BJ (cell line): ENCODE measurements at regions not wholly inside any gene's neighbourhood (a gene's known extent, or its start where the extent isn't known, plus 50 kb on each side); places are given as distances from the start of the nearest gene placed in this dataset.

Experiments used
- CTCF ChIA-PET: fragments of 350-600 bp; formaldehyde crosslinking; extraction: SDS; loops from one replicate; lab custom pipeline; 2021; ENCODE audit warnings: antibody characterized with exemption, inconsistent platforms; lab: Yijun Ruan, JAX
- POLR2A ChIA-PET: fragments of 300-600 bp; sonication (Branson Sonifier 250); formaldehyde crosslinking; extraction: SDS; loops from one replicate; lab custom pipeline; 2021; ENCODE audit warnings: antibody characterized with exemption; lab: Charles Lee
- DNase-seq: peaks from one replicate; pipeline ENCODE4 v3.0.0-alpha.2; 2011; ENCODE audit warnings: low read depth
- H3K27me3 ChIP-seq: 2 replicates; pipeline ENCODE4 v1.6.0; 2011; ENCODE audit warnings: low read length; ENCODE audit not compliant: control insufficient read depth, insufficient read depth
- H3K36me3 ChIP-seq: 2 replicates; pipeline ENCODE4 v1.5.1; 2011; ENCODE audit warnings: low read length; ENCODE audit not compliant: control insufficient read depth, insufficient read depth
- H3K4me3 ChIP-seq: 2 replicates; pipeline ENCODE4 v1.5.1; 2011; ENCODE audit warnings: low read depth, mild to moderate bottlenecking, control low read depth, low read length
- CTCF ChIP-seq: IDR thresholded peaks from 2 replicates; pipeline ENCODE4 v1.5.1; 2011; ENCODE audit warnings: low read depth, mild to moderate bottlenecking, control low read depth, inconsistent platforms, low read length, moderate library complexity; ENCODE audit not compliant: insufficient read depth

GRCh38 chrX:137401092-137401491 lies 164.8 kb upstream of the ZIC3 start:
- TF ChIP-seq CTCF: no peak
- Histone ChIP-seq H3K4me3 (no peak overlapping the region), H3K27me3 (no peaks in the 10 kb centered on the region), H3K36me3 (no peaks in the 10 kb centered on the region)
- no peak for DNase-seq
- ChIA-PET POLR2A (no interaction called here), CTCF (no interaction called here)

GRCh38 chrX:137387646-137388045 lies 178.3 kb upstream of the ZIC3 start:
- Histone ChIP-seq H3K4me3 (no peak overlapping the region), H3K27me3 (no peaks in the 10 kb centered on the region), H3K36me3 (no peaks in the 10 kb centered on the region)
- POLR2A ChIA-PET: no interaction called here
- CTCF ChIA-PET: no interaction called here
- no peak for TF ChIP-seq CTCF
- no peak for DNase-seq

GRCh38 chrX:137366018-137366633 lies 199.8 kb upstream of the ZIC3 start:
- no peaks in the 10 kb centered on the region for H3K36me3 ChIP-seq
- no peak for TF ChIP-seq CTCF
- ChIA-PET POLR2A (no interaction called here), CTCF (no interaction called here)
- H3K27me3 ChIP-seq: no peaks in the 10 kb centered on the region
- no peak for DNase-seq
- H3K4me3 ChIP-seq: no peak overlapping the region

- no peak overlapping the region for H3K4me3 ChIP-seq
- ChIA-PET CTCF (no interaction called here), POLR2A (no interaction called here)
- no peaks in the 10 kb centered on the region for H3K36me3 ChIP-seq
- no peak for DNase-seq
- TF ChIP-seq CTCF: no peak
- no peaks in the 10 kb centered on the region for H3K27me3 ChIP-seq
Measured at GRCh38 chrX:137363559-137363958, 202.4 kb upstream of the ZIC3 start.

GRCh38 chrX:137362583-137362982 lies 203.3 kb upstream of the ZIC3 start:
- no peaks in the 10 kb centered on the region for H3K27me3 ChIP-seq
- ChIA-PET CTCF (no interaction called here), POLR2A (no interaction called here)
- H3K4me3 ChIP-seq: no peak overlapping the region
- no peak for DNase-seq
- H3K36me3 ChIP-seq: no peaks in the 10 kb centered on the region
- no peak for TF ChIP-seq CTCF
